Stimulated activated naive CD8-positive, alpha-beta T cell treated with anti-CD3 and anti-CD28 coated beads, Interleukin-15, Interleukin-2, amounts not matched to agents 100 U/mL and 50 U/mL, for 24 hours (primary cell): ENCODE measurements at regions not wholly inside any gene's neighbourhood (a gene's known extent, or its start where the extent isn't known, plus 50 kb on each side); places are given as distances from the start of the nearest gene placed in this dataset.

Source experiments
- ATAC-seq: fragments of 150-1000 bp; cut with Tn5 transposase; one replicate; pipeline ENCODE4 v1.10.0; 2021
- DNase-seq: peaks from one replicate; pipeline ENCODE4 v3.0.0; 2021

GRCh38 chr22:47439643-47440265 is 677.3 kb downstream of the TBC1D22A start:
- no peak for DNase-seq
- ATAC-seq: no peak

GRCh38 chr22:47437636-47438035 is 675.2 kb downstream of the TBC1D22A start:
- DNase-seq (no peak), ATAC-seq (no peak)

- no peak for ATAC-seq
- no peak for DNase-seq
These were observed 674.7 kb downstream of the TBC1D22A start for GRCh38 chr22:47437110-47437509.

- ATAC-seq (no peak), DNase-seq (no peak)
These were observed 673.4 kb downstream of the TBC1D22A start for GRCh38 chr22:47435826-47436225.

GRCh38 chr22:47435204-47435487 is 672.7 kb downstream of the TBC1D22A start:
- no peak for ATAC-seq

GRCh38 chr22:47434336-47435203 is 672.1 kb downstream of the TBC1D22A start:
- DNase-seq (no peak), ATAC-seq (no peak)

More at GRCh38 chr22:47435204-47435487, 672.7 kb downstream of the TBC1D22A start:
- DNase-seq: no peak

- ATAC-seq: no peak
- DNase-seq: no peak
These were observed 671.2 kb downstream of the TBC1D22A start for GRCh38 chr22:47433627-47434026.

GRCh38 chr22:47432683-47433082 is 670.2 kb downstream of the TBC1D22A start:
- DNase-seq: no peak
- no peak for ATAC-seq

- DNase-seq (no peak), ATAC-seq (no peak)
These were observed 661.7 kb downstream of the TBC1D22A start for GRCh38 chr22:47423861-47424820.

GRCh38 chr22:47423266-47423665 is 660.8 kb downstream of the TBC1D22A start:
- DNase-seq (no peak), ATAC-seq (no peak)

- DNase-seq: no peak
- no peak for ATAC-seq
These were observed 660.3 kb downstream of the TBC1D22A start for GRCh38 chr22:47422736-47423135.

GRCh38 chr22:47421846-47422245 is 659.4 kb downstream of the TBC1D22A start:
- no peak for ATAC-seq
- no peak for DNase-seq

- no peak for DNase-seq
- ATAC-seq: no peak
These were observed 657.8 kb downstream of the TBC1D22A start for GRCh38 chr22:47420211-47420610.

- no peak for ATAC-seq
- no peak for DNase-seq
These were observed 656.8 kb downstream of the TBC1D22A start for GRCh38 chr22:47419239-47419638.

- ATAC-seq (no peak), DNase-seq (no peak)
These were observed 655.2 kb downstream of the TBC1D22A start for GRCh38 chr22:47417699-47418098.

- DNase-seq (no peak), ATAC-seq (no peak)
These were observed 648.6 kb downstream of the TBC1D22A start for GRCh38 chr22:47411006-47411405.

GRCh38 chr22:47409539-47410275 is 647.3 kb downstream of the TBC1D22A start:
- DNase-seq (no peak), ATAC-seq (no peak)

- DNase-seq (no peak), ATAC-seq (no peak)
These were observed 646.0 kb downstream of the TBC1D22A start for GRCh38 chr22:47408409-47408808.

GRCh38 chr22:47407461-47408025 is 645.1 kb downstream of the TBC1D22A start:
- DNase-seq (no peak), ATAC-seq (no peak)

- no peak for ATAC-seq
- DNase-seq: no peak
These were observed 644.4 kb downstream of the TBC1D22A start for GRCh38 chr22:47406896-47407295.

- no peak for ATAC-seq
These were observed 643.9 kb downstream of the TBC1D22A start for GRCh38 chr22:47406180-47406834.

More at GRCh38 chr22:47406180-47406834, 643.9 kb downstream of the TBC1D22A start:
- DNase-seq: no peak
